GOT3 (cell line): ENCODE measurements at regions not wholly inside any gene's neighbourhood (a gene's known extent, or its start where the extent isn't known, plus 50 kb on each side); places are given as distances from the start of the nearest gene placed in this dataset.

Source experiments
- DNase-seq: peaks from one replicate; lab custom pipeline; 2025; ENCODE audit warnings: mixed read lengths; lab: John Stamatoyannopoulos, UW

DNA sequence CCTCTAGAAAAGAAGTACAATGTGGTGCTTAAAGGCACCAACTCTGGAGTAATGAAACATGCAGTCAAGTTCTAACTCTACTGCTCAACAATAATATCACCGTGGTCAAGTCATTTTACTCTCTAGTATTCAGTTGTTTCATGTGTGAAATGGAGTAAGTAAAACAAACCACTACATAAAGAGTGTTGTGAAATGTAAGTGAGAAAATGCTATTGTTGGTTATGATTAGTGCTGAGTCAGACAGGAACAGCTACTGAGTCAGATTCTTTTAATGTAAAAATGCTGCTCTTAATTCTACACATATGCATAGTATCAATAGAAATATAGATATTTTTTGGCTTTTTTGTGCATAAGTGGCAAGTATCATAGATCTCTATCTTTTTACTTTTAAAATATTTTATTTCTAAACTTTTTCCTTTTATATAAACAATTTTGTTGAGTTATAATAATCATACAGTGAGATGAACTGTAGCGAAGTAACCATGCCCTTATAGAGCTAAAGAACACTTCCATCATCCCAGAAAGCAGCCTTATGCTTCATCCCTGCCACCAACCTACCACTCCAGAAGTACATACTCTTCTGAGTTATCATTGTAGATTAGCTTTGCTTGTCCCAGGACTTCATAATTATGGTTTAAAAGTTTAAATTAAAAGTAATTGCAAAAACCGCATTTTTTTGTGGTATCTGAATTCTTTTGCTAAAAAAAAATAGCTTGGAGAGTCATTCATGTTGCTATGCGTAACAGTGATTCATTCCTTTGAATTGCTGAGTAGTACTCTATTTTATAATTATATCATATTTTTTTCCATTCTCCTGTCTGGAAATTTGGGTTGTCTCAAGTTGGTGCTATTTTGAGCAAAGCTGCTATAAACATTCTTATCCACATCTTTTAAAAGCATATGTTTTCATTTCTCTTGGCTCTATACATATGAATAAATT lies 548.2 kb upstream of the CLINT1 start:
- no peak for DNase-seq

DNA sequence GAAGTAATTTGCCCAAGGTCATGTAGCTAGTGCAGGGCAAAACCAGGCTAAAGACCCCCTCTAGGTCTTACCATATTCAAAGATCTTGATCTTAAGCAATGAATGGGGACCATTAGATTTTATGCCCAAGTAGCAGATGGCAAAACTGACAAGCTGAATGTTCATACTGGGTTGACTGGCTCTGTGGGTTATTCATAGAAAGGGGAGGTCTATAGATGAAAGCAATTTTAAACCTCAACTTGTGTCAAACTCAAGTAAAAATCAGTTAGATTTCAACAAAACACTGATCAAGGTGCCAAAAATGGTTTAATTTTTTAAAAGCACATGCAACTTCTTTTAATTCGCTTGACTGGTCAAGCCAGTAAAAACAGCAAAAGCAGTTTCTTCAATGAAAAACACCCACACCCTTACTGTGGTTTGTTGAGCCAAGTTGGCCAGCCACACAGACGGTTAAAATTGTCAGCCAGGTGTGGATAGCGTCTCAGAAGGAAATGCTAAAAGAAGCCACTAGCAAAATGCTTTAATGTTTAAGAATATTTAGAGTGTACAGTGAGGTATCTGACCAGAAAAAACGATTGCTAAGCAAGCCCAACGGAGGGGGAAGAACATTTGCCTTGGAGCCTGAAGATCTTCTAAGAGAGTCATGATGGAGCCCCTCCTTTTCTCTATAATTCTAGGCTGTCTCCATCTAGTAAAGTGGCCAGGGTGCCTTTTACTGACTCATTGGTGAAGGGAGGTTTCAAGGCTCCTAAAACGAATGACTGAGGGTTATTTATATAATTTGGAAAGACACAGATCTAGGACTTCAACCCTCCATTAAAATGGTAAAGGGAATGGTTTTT lies 539.6 kb upstream of the CLINT1 start:
- no peak for DNase-seq

DNA sequence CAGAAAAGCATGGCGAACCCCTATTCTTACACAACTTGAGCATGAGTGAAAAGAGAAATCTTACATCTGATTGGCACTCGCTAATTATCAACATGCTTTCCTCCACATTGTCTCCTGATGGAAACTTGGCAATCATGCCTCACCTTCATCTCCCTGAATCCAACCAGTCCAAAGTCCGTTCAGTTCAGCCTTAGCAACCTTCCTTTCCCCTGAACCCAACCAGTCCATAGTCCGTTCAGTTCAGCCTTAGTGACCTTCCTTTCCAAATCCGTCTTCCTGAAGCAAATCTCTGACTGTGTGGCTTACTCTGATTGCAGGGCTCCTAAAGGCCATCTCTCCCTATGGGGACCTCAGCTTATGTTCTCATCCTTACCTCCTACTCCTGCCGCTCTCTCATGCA lies 538.3 kb upstream of the CLINT1 start:
- DNase-seq = no peak

DNA sequence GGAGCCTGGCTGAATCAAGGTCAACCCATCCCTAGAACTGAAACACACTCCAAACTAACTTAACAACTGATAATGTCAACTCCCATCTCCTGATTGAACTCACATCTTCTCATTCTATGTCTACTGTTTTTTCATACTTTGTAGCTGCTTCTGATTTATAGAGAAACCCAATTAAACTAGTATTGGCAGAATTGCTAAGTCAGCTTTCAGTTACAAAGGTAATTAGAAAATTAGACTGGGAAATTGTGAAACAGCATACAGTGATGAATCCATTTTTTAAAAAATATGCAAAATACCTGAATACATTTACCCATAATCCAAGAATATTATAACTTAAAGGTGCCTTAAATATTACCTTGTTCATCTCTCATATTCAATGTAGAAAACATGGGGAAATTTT lies 535.2 kb upstream of the CLINT1 start:
- no peak for DNase-seq

DNA sequence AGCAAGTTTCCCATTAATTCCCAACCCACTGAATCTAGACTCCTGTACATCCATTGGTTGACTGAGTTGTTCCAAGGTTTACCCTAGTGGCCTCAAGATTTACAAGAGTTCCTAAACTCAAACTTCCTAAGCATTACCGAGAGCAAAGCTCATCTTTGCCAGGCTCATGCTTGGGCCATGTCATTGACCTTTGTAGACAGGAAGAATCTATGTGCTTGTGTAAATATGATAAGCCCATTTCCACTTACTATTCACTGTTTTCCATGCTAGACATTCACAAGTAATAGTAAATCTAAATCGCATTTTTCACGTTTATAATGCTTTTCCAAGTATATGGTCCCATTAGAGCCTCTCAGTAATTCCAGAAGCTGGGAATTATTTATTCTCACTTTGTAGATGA lies 534.5 kb upstream of the CLINT1 start:
- DNase-seq = no peak

DNA sequence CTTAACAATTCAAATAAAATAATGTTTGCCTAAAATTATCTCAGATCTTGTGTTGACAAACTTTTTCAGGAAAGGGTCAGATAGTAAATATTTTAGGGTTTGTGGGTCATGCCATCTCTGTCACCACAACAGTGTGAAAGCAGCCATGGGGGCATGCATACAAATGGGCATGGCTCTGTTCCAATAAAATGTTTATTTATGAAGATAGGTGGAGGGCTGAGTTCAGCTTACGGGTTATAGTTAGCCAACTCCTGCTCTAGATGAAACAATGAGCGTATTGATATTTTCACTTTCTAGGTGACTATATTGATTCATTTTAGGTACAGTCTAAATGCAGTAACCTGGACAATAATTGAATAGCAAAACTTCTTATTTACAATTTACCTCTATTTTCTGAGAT lies 533.8 kb upstream of the CLINT1 start:
- DNase-seq = no peak

DNA sequence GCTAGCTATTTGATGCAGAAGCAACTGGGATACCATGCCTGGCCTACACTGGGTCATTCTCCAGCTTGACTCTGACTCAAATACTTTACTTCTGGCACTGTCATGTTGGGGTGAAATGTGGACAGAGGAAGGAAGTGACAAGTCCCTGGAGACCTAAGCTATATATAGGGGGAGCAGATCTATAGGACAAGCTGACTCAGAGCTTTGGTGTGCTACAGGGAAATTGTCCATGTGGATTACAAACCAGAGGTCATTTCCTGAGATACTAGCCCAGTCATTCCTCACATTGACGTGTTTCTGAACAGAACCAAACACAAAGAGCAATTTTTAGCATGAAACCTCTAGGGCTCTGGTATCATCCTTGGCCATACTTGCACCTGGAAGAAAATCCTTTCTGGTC lies 531.6 kb upstream of the CLINT1 start:
- no peak for DNase-seq

DNA sequence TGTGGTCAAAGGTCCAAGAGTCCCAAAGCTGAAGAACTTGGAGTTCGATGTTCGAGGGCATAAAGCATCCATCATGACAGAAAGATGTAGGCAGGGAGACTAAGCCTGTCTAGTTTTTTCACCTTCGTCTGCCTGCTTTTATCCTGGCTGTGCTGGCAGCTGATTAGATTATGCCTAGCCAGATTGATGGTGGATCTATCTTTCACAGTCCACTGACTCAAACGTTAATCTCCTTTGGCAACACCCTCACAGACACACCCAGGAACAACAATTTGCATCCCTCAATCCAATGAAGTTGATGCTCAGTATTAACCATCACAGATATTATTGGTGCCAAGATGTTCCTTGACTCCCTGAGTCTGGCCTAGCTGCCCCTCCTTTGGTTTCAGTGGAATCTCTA lies 530.8 kb upstream of the CLINT1 start:
- DNase-seq = no peak

DNA sequence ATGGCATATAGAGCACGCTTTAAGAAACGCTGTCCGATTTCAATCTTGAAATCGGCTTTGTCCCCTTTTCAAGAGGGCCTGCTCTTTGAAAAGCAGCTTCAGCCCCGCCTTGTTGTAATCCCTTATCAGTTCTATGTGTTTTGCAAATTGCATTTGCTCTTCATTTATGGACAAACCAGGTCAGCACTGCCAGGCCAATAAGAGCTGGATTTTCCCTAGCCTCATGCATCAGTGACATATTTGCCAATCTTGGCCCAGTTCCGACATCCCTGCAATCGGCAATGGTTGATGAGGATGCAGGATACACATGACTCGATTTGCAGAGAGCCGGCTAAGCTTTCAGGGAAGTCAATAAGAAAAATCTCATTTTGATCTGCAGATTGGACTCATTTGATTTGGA lies 529.1 kb upstream of the CLINT1 start:
- DNase-seq = no peak

DNA sequence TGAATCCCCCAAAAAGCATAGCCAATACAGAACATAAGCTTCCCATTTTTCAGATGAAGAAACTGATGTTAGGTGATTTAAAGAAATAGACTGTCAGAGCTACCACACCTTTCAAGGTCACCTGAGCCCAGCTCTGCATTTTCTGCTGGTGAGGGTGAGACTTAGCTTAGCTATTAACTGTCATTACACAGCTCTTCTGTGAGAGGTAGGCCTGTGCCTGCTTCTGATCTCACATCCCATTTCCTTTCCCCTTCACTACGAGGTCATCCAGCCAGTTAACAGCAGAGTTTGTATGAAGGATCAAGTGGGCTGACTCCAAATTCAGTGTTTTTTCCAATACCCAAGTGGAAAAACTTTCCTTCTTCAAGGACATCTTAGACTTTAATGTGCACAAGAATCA lies 528.6 kb upstream of the CLINT1 start:
- DNase-seq = no peak

DNA sequence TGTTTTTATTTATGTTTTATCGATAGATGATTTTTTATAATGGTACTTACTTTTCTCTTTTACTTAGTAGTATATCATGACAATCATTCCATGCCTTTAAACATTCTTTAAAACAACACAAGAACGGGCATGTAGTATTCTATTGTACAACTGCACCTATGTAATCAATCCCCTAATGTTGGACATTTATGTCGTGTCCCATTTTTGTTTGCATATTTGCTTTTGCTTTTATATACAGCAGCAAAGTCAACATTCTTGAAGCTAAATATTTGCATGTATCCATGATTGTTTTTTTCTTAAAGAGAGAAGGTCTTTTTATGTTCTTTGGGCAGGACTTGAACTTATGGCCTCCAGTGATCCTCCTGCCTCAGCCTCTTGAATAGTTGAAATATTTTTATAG lies 527.0 kb upstream of the CLINT1 start:
- DNase-seq = no peak

DNA sequence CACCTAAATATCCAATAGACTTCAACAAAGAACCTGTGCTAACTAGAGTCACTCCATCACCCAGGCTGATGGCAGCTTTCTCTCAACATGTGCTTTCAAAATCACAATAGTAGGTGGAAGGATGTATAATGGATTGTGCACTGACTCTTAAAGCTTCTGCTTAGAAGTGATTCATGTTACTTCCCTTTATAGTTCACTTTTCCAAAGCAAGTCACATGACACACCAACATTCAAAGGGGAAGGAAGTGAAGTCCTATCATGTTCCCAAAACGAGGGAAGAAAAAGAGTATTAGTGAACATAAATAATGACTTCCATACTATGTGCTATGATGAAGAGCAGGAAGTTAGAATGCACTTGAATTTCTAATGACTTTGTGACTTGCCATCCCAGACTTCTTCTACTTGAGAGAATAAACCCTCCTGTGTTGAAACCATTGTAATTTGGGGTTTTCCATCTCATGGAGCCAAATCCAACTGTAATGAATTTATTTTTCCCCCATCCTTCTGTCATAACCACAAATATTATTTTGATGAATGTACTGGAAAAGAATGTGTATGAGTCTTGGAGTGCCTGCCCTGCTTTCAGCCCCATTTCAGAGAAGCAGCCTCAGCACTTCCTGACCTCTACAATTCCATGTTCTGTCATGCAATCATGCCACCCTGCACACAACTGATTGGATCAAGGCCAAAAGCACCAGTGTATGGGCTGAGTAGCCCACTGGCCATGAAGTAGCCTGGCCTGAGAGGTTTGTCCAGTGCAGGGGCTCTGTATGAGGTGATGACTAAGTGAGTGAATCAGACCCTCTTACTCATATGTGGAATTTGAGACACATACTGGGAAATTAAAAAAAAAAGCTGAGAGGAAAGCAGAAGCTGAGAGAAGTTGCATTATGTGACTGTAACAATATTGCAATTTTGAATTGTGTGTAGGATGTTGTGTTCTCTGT lies 525.9 kb upstream of the CLINT1 start:
- DNase-seq = peak; percentile 80

DNA sequence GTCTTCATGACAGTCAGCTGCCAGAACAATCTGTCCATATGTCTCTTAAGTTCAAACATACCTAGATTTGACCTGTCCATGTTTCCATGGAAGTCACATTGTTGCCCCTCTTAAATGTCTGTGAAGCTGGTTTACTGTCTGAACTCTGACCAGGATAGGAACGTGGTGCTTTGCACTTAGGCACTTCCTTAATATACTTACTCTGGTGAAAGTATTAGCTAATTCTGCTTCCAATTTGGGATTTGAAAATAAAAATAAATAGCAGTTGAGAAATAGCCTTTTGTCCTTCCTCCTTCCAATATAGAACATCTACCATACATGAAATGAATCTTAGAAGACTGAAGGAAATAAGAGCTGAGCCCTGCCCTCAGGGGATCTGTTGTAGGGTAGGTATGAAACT lies 524.5 kb upstream of the CLINT1 start:
- DNase-seq = no peak

DNA sequence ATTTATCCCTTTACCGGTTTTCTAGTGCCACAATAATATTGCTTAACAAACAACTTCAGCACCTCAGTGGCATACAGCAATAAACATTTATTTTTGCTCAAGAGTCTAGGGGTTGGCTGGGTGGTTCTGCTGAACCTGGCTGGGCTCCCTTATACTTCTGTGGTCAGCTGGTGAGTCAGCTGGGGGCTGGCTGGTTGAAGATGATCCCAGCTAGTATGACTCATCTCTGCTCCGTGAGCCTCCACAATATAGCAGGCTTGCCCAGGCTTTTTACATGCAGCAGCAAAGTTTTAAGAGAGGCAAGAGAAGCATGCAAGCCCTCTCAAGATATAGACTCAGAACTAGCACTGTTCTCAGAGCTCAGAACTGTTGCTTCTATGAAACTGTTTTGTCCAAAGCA lies 523.5 kb upstream of the CLINT1 start:
- DNase-seq = peak; percentile 78

DNA sequence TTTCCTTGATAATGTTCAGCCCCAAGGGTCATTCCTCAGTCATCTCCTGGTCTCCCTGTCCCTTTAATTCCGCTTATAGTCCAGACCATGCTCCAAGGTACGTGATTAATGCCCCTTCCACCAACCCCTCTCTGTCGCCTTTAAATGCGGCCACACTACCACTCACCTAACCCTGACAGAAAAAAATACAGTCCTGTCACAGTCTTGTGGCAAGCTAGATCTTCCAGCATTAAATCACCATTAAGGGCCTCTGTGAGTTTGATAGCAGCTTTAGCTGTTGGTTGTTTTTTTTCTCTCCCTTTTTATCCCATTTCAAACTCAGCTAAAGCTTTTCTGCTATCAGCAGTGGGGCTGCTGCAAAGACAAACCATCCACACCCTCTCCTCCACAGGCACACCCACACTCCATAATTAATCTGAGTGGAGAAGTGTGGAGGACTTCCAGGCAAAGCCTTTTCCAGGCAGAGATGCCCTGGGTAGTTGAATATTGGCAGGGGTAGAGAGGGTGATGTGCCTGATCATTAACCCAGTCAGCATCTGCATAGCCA lies 522.7 kb upstream of the CLINT1 start:
- DNase-seq = no peak

DNA sequence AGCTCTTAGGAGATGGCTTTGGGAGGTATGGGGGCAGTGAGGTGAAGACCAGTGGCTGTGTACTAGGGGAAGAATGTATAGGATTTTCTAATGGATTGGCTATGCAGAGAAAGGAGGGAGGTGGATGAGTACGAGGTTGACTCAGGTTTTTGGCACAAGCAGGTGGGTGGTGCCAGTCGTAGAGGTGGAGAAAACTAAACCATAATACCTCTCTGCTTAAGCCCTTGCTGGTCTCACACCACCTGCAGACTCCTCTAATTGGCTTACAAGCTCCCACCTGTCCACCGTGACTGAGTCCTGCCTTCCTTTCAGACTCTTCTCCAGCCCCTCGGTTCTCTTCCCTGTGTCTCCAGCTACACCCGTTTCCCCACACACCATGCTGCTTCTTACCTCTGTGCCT lies 521.7 kb upstream of the CLINT1 start:
- no peak for DNase-seq

DNA sequence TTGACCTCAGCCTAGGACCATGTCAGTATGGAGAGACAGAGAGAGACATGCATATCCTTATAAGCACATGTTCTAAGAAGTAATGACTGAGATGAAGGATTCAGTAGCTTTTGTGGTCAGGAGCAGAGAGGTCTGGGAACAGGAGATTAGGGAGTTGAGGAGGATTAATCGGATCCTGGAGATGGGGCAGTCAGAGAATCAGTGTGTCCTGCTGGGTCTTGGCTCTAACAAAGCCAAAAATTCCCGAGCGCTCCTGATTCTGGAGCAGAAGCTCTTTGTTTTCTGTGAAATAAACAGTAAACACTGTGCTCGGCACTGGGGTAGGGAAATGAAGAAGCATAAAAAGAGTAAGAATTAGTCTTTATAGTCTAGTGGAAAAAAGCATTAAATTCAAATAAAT lies 520.0 kb upstream of the CLINT1 start:
- no peak for DNase-seq

DNA sequence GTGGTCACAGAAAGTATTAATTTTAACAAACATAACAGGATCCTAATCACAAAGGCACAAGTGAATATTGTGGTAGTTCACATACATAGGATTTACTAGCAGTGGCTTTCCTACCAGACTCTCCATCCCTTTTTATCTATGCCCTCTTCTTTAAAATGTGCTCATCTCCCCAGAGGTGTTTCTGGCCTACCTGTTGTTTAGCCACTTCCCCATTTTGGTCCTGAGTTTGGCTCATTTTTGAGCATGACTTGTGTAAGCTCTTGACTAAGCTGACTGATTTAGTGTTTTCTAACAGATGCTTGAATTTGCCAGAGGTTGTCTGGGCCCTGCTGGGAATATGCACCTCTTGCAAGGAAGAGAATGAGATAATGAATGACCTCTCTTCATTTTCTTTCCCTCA lies 517.7 kb upstream of the CLINT1 start:
- no peak for DNase-seq

DNA sequence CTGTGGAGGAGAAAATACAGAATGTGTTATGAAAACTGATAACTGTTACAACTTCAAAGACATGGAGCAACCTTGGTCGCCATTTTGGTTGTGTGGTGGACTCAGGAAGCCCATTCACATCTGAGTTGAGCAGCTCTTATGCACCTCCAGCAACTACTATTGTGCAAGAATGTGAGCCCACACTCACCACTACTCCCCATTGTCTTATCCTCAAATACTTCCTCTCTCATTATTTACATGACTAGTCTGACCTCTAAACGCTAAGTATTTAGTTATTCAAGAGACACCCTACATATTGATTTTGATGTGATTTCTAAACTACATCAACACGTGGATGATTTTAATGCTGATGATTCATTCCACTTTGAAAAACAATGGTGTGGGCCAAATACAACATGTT lies 516.6 kb upstream of the CLINT1 start:
- DNase-seq = no peak

DNA sequence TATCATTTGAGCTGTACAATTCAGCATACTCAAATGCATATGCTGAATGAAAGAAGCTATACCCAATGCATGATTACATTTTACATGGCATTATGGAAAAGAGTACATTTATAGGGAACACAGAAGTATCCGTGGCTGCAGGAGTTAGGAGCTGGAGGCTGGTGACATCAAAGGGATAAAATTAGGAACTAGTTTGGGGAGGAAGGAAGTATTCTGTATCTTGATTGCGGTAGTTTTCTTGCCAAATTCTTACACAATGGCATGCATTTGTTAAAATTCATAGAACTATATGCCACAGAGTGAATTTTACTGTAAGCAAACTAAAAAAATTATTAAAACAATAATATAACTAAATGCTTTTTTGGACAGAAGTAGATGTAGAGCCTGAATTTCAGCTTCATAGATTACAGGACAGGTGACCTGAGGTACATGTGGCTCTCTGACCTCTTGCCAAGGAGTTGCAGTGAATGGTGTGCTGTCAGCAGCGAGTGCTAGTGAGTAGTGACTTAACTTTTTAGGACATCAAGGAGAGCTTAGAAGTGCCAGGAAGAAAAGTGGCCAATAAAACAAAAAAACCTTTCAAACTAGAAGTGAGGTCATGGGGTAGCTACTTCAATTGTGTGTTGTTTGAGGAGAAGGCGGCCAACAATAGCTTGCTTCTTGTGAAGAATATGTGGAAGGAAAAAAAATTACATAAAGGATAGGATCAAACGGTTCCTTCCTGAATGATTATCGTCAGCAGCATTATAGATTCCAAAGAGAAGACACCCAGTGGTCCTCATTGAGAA lies 514.9 kb upstream of the CLINT1 start:
- DNase-seq = no peak

DNA sequence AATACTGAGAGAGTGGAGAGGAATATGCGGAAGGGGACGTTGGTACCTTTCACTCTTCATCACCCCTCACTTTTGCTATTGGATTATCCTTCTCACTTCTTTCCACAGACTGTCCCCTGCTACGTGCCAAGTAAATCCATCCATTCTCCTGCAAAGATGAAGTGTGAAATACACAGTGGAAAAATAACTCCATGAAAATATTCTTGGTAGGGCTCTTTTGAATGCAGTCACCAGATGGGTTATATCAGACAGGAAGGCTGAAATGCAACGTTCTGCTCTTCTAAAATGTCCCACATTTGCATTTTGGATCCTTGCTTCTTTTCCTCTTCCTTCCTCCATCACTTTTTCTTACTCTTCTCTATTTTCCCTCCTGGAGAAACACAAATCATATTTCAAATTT lies 510.3 kb upstream of the CLINT1 start:
- DNase-seq = no peak
